ENCODE measurements at regions not wholly inside any gene's neighbourhood (a gene's known extent, or its start where the extent isn't known, plus 50 kb on each side); places are given as distances from the start of the nearest gene placed in this dataset.

- TF ChIP-seq MAX (IDR thresholded peaks at IDR 0.05; ENCODE audit: insufficient read depth, insufficient read length) (no peak), CTCF (IDR thresholded peaks at IDR 0.05; ENCODE audit: extremely low read depth in 1 of 2, insufficient read depth in 1 of 2, low read depth in 1 of 2, low read length in 2 of 2) (no peak), POLR2AphosphoS5 (IDR thresholded peaks at IDR 0.05; ENCODE audit: insufficient read depth, low read depth, low read length) (no peak), EZH2 (IDR thresholded peaks at IDR 0.05; ENCODE audit: borderline replicate concordance, low read depth, low read length, severe bottlenecking) (no peak), POLR2A (IDR thresholded peaks at IDR 0.05; ENCODE audit: low read depth, low read length) (no peak), JUN (IDR thresholded peaks at IDR 0.05; ENCODE audit: borderline replicate concordance, insufficient read depth, insufficient read length, low read depth) (no peak), FOS (IDR thresholded peaks at IDR 0.05; ENCODE audit: borderline replicate concordance, insufficient read depth, low read length) (no peak)
Measured at GRCh38 chr1:198387587-198387986, 152.9 kb downstream of the ATP6V1G3 start.
